ENCODE measurements at regions not wholly inside any gene's neighbourhood (a gene's known extent, or its start where the extent isn't known, plus 50 kb on each side); places are given as distances from the start of the nearest gene placed in this dataset.

GRCh38 chr2:3132466-3132865 is 245.2 kb downstream of the EIPR1 start:
- TF ChIP-seq, protein P1, sequence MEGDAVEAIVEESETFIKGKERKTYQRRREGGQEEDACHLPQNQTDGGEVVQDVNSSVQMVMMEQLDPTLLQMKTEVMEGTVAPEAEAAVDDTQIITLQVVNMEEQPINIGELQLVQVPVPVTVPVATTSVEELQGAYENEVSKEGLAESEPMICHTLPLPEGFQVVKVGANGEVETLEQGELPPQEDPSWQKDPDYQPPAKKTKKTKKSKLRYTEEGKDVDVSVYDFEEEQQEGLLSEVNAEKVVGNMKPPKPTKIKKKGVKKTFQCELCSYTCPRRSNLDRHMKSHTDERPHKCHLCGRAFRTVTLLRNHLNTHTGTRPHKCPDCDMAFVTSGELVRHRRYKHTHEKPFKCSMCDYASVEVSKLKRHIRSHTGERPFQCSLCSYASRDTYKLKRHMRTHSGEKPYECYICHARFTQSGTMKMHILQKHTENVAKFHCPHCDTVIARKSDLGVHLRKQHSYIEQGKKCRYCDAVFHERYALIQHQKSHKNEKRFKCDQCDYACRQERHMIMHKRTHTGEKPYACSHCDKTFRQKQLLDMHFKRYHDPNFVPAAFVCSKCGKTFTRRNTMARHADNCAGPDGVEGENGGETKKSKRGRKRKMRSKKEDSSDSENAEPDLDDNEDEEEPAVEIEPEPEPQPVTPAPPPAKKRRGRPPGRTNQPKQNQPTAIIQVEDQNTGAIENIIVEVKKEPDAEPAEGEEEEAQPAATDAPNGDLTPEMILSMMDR (IDR thresholded peaks at IDR 0.05), result no peak
- TF ChIP-seq YY1 (IDR thresholded peaks at IDR 0.05; ENCODE audit: low read depth) (no peak), USF2 (IDR thresholded peaks at IDR 0.05; ENCODE audit: borderline replicate concordance, low read depth, low read length) (no peak), POLR2AphosphoS5 (IDR thresholded peaks at IDR 0.05; ENCODE audit: low read depth, low read length) (no peak), USF1 (IDR thresholded peaks at IDR 0.05; ENCODE audit: borderline replicate concordance, low read depth) (no peak), SIN3A (IDR thresholded peaks at IDR 0.05; ENCODE audit: borderline replicate concordance, low read depth, low read length) (no peak)
